Gastrocnemius medialis (tissue), 4 donors: ENCODE measurements at regions not wholly inside any gene's neighbourhood (a gene's known extent, or its start where the extent isn't known, plus 50 kb on each side); places are given as distances from the start of the nearest gene placed in this dataset.

ENCODE experiments used
- ATAC-seq, 2 donors: fragments of 150-250 bp; one replicate each; pipeline ENCODE4 v1.9.1; 2016
- DNase-seq, 2 donors: peaks; one replicate each; pipeline ENCODE4 v3.0.0-alpha.2; 2019
- H3K27ac ChIP-seq, 4 donors: fragments of 200-600 bp; sonication (generic); 1 replicate in 1 of 4; 2 replicates in 3 of 4; pipeline ENCODE4 v1.5.1; 2016 to 2018; ENCODE audit warnings: mild to moderate bottlenecking in 2 of 4, moderate library complexity in 1 of 4
- H3K27me3 ChIP-seq, 3 donors: fragments of 200-600 bp; sonication (generic) in 2 of 3; 1 replicate in 1 of 3; 2 replicates in 2 of 3; pipeline versions ENCODE4 v1.5.1 to v1.6.0; 2016 to 2019; ENCODE audit warnings: mild to moderate bottlenecking in 1 of 3, moderate library complexity in 1 of 3
- H3K36me3 ChIP-seq, 2 donors: fragments of 200-600 bp; sonication (generic) in 1 of 2; one replicate each; pipeline ENCODE4 v1.5.1; 2017 to 2018
- H3K4me1 ChIP-seq, 2 donors: fragments of 200-600 bp; sonication (generic) in 1 of 2; one replicate each; pipeline ENCODE4 v1.5.1; 2016 to 2017; ENCODE audit warnings: mild to moderate bottlenecking in 2 of 2
- H3K4me3 ChIP-seq, 4 donors: fragments of 200-600 bp; sonication (generic) in 3 of 4; 1 replicate in 1 of 4; 2 replicates in 3 of 4; pipeline ENCODE4 v1.5.1; 2016 to 2019; ENCODE audit warnings: mild to moderate bottlenecking in 2 of 4
- H3K9me3 ChIP-seq, 3 donors: fragments of 200-600 bp; sonication (generic) in 2 of 3; 1 replicate in 1 of 3; 2 replicates in 2 of 3; pipeline ENCODE4 v1.5.1; 2016 to 2019
- CTCF ChIP-seq, 5 experiments: fragments of 450-650 bp in 3 of 5; fragments of 200-600 bp in 2 of 5; sonication (generic) in 2 of 5; IDR thresholded peaks in 4 of 5; conservative IDR thresholded peaks in 1 of 5; 1 replicate in 4 of 5; 2 replicates in 1 of 5; pipeline ENCODE4 v1.5.1; 2016 to 2019; ENCODE audit warnings: antibody characterized with exemption in 5 of 5, mild to moderate bottlenecking in 3 of 5, moderate library complexity in 3 of 5
- POLR2A ChIP-seq, 2 donors: fragments of 450-650 bp; IDR thresholded peaks; one replicate each; pipeline ENCODE4 v1.6.1; 2017; ENCODE audit warnings: antibody characterized with exemption in 2 of 2, mild to moderate bottlenecking in 2 of 2, moderate library complexity in 2 of 2
- in situ Hi-C, 4 donors: fragments of 200-750 bp; cut with MboI; loops; one replicate each; pipeline versions ENCODE4 v1.15.0 to v1.8.0; 2017; ENCODE audit warnings: low sequenced_read_pairs in 4 of 4
- intact Hi-C: fragments of 100-400 bp; cut with DNase I; formaldehyde crosslinking; loops from one replicate; pipeline ENCODE4 v1.15.1; 2023; ENCODE audit warnings: low total_unique reads

GRCh38 chr11:100555931-100556330, 131.2 kb upstream of the ARHGAP42 start:
- Histone ChIP-seq H3K9me3 (no peaks in the 10 kb centered on the region), H3K4me3 (no peak overlapping the region), H3K27me3 (no peaks in the 10 kb centered on the region), H3K36me3 (no peaks in the 10 kb centered on the region), H3K4me1 (peaks cover 0 to 4% of the 10 kb centered on the region in 2 donors), H3K27ac (no peak overlapping the region)
- TF ChIP-seq CTCF (IDR thresholded peaks at IDR 0.05 in 4 of 5, conservative IDR thresholded peaks at IDR 0.05 in 1 of 5) (no peak), POLR2A (IDR thresholded peaks at IDR 0.05) (no peak)
- intact Hi-C loops (no loop called here), in situ Hi-C loops (no loop called here)
- DNase-seq (no peak), ATAC-seq (no peak)

GRCh38 chr11:100556781-100557180, 130.3 kb upstream of the ARHGAP42 start:
- intact Hi-C loops = no loop called here
- TF ChIP-seq POLR2A (IDR thresholded peaks at IDR 0.05) (no peak), CTCF (IDR thresholded peaks at IDR 0.05 in 4 of 5, conservative IDR thresholded peaks at IDR 0.05 in 1 of 5) (no peak)
- no peak for DNase-seq
- Histone ChIP-seq H3K4me3 (no peak overlapping the region), H3K36me3 (no peaks in the 10 kb centered on the region), H3K27ac (no peak overlapping the region), H3K27me3 (no peaks in the 10 kb centered on the region), H3K9me3 (no peaks in the 10 kb centered on the region), H3K4me1 (peaks cover 0 to 12% of the 10 kb centered on the region in 2 donors)
- in situ Hi-C loops = no loop called here
- no peak for ATAC-seq

GRCh38 chr11:100557830-100558611, 129.1 kb upstream of the ARHGAP42 start:
- DNase-seq (no peak), ATAC-seq (no peak)
- Histone ChIP-seq H3K4me1 (peaks cover 0 to 18% of the 10 kb centered on the region in 2 donors), H3K27me3 (no peaks in the 10 kb centered on the region), H3K36me3 (no peaks in the 10 kb centered on the region), H3K9me3 (no peaks in the 10 kb centered on the region), H3K4me3 (no peak overlapping the region), H3K27ac (no peak overlapping the region)
- intact Hi-C loops = no loop called here
- in situ Hi-C loops = no loop called here
- TF ChIP-seq POLR2A (IDR thresholded peaks at IDR 0.05) (no peak), CTCF (IDR thresholded peaks at IDR 0.05 in 4 of 5, conservative IDR thresholded peaks at IDR 0.05 in 1 of 5) (no peak)

GRCh38 chr11:100560606-100561005, 126.5 kb upstream of the ARHGAP42 start:
- Histone ChIP-seq H3K27ac (no peak overlapping the region), H3K4me1 (peaks cover 0 to 18% of the 10 kb centered on the region in 2 donors), H3K27me3 (no peaks in the 10 kb centered on the region), H3K36me3 (no peaks in the 10 kb centered on the region), H3K9me3 (no peaks in the 10 kb centered on the region), H3K4me3 (no peak overlapping the region)
- no peak for DNase-seq
- no peak for ATAC-seq
- in situ Hi-C loops = no loop called here
- intact Hi-C loops = no loop called here
- no peak for TF ChIP-seq CTCF (IDR thresholded peaks at IDR 0.05 in 4 of 5, conservative IDR thresholded peaks at IDR 0.05 in 1 of 5)
- TF ChIP-seq POLR2A (IDR thresholded peaks at IDR 0.05) = no peak
